Parathyroid adenoma (tissue), 2 donors: ENCODE measurements at regions not wholly inside any gene's neighbourhood (a gene's known extent, or its start where the extent isn't known, plus 50 kb on each side); places are given as distances from the start of the nearest gene placed in this dataset.

Source experiments
- H2AFZ ChIP-seq: fragments of 300-600 bp; sonication (generic); one replicate; pipeline ENCODE4 v1.7.0; 2017; ENCODE audit warnings: antibody characterized with exemption, mild to moderate bottlenecking
- H3K27ac ChIP-seq: fragments of 300-600 bp; sonication (generic); one replicate; pipeline ENCODE4 v1.7.0; 2017
- H3K27me3 ChIP-seq: fragments of 300-600 bp; sonication (generic); one replicate; pipeline ENCODE4 v1.7.0; 2017; ENCODE audit warnings: low read length; ENCODE audit not compliant: control insufficient read depth, insufficient read depth
- H3K36me3 ChIP-seq: fragments of 300-600 bp; sonication (generic); one replicate; pipeline ENCODE4 v1.7.0; 2017; ENCODE audit warnings: low read length; ENCODE audit not compliant: control insufficient read depth, insufficient read depth
- H3K4me1 ChIP-seq: fragments of 300-600 bp; sonication (generic); one replicate; pipeline ENCODE4 v1.7.0; 2017; ENCODE audit warnings: control low read depth
- H3K4me2 ChIP-seq: fragments of 300-600 bp; sonication (generic); one replicate; pipeline ENCODE4 v1.7.0; 2017; ENCODE audit warnings: low read length
- H3K4me3 ChIP-seq: fragments of 300-600 bp; sonication (generic); one replicate; pipeline ENCODE4 v1.7.0; 2017; ENCODE audit warnings: low read depth, low read length
- H3K79me2 ChIP-seq: fragments of 300-600 bp; sonication (generic); one replicate; pipeline ENCODE4 v1.7.0; 2017; ENCODE audit warnings: control low read depth
- H3K9ac ChIP-seq: fragments of 300-600 bp; sonication (generic); one replicate; pipeline ENCODE4 v1.7.0; 2017; ENCODE audit warnings: mild to moderate bottlenecking
- H3K9me3 ChIP-seq: fragments of 300-600 bp; sonication (generic); one replicate; pipeline ENCODE4 v1.7.0; 2017; ENCODE audit warnings: low read length; ENCODE audit not compliant: control insufficient read depth
- TF ChIP-seq, protein P1 (sequence below): fragments of 300-600 bp; sonication (generic); IDR thresholded peaks from one replicate; pipeline ENCODE4 v1.7.0; 2017; ENCODE audit warnings: antibody characterized with exemption, mild to moderate bottlenecking
- donor health status: primary hyperparathyroidism.

DNA sequence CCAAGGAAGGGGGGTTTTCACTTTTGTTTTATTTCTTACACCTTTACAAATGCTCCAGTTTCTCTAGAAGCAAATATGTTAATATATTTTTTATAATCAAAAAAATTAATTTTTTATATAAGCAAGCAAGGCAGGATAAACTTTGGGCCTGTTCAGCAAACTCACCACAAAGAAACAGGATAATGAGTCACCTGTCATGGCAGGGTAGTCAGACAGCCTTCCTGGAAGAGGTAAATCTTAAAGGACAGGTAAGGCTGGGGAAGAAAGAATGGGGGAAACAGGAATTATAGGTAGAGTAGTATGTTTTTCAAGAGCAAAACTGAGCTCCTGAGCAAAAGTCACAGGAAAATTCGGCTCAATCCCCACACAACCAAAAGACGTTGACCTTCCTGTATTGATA is 186.3 kb upstream of the SOX9 start:
- no peak overlapping the region for H2AFZ ChIP-seq
- H3K27ac ChIP-seq, result no peak overlapping the region
- no peak overlapping the region for H3K4me2 ChIP-seq
- TF ChIP-seq, protein P1, sequence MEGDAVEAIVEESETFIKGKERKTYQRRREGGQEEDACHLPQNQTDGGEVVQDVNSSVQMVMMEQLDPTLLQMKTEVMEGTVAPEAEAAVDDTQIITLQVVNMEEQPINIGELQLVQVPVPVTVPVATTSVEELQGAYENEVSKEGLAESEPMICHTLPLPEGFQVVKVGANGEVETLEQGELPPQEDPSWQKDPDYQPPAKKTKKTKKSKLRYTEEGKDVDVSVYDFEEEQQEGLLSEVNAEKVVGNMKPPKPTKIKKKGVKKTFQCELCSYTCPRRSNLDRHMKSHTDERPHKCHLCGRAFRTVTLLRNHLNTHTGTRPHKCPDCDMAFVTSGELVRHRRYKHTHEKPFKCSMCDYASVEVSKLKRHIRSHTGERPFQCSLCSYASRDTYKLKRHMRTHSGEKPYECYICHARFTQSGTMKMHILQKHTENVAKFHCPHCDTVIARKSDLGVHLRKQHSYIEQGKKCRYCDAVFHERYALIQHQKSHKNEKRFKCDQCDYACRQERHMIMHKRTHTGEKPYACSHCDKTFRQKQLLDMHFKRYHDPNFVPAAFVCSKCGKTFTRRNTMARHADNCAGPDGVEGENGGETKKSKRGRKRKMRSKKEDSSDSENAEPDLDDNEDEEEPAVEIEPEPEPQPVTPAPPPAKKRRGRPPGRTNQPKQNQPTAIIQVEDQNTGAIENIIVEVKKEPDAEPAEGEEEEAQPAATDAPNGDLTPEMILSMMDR, result no peak
- no peaks in the 10 kb centered on the region for H3K9me3 ChIP-seq
- no peaks in the 10 kb centered on the region for H3K79me2 ChIP-seq
- no peaks in the 10 kb centered on the region for H3K4me1 ChIP-seq
- H3K9ac ChIP-seq, result no peak overlapping the region
- H3K4me3 ChIP-seq, result no peak overlapping the region
- no peaks in the 10 kb centered on the region for H3K27me3 ChIP-seq
- H3K36me3 ChIP-seq, result no peaks in the 10 kb centered on the region

DNA sequence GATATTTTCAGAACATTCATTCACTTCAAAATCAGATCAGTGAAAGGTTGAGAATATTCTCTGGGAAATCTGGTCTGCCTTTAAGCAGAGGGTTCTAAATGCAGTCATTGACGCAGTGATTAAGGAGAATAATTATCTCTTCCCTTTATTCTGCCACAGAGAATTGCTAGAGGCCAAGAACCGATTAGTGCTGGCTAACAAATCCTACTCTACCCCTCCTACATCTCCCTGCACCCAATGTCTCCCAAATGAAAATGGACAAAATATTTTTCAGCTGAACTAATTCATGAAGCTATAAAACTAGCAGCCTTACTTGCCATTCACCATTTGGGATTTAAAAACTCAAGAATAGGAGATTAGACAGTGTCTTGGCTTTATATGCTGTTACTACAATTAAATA is 185.5 kb upstream of the SOX9 start:
- Histone ChIP-seq H3K36me3 (no peaks in the 10 kb centered on the region), H3K4me3 (no peak overlapping the region), H3K9me3 (no peaks in the 10 kb centered on the region), H3K4me2 (no peak overlapping the region), H3K4me1 (no peaks in the 10 kb centered on the region), H3K27ac (no peak overlapping the region), H3K9ac (no peak overlapping the region), H2AFZ (no peak overlapping the region), H3K27me3 (no peaks in the 10 kb centered on the region), H3K79me2 (no peaks in the 10 kb centered on the region)
- TF ChIP-seq, protein P1, result no peak

DNA sequence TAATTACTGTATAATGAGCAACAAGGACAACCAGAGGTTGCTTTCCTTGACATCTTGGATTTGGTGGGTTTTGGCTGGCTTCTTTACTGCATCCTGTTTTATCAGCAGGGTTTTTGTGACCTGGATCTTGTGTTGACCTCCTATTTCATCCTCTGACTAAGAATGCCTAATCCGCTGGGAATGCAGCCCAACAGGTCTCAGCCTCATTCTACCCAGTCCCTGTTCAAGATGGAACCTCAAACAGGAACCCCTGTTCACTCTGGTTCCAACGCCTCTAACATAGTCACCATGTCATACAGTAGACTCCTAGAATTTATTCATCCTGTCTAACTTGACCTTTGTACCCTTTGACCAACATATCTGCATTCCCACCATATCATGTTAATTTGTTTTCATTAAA is 183.8 kb upstream of the SOX9 start:
- Histone ChIP-seq H2AFZ (no peak overlapping the region), H3K4me3 (no peak overlapping the region), H3K4me1 (no peaks in the 10 kb centered on the region), H3K4me2 (no peak overlapping the region), H3K9me3 (no peaks in the 10 kb centered on the region), H3K9ac (no peak overlapping the region), H3K79me2 (no peaks in the 10 kb centered on the region), H3K36me3 (no peaks in the 10 kb centered on the region), H3K27me3 (no peaks in the 10 kb centered on the region), H3K27ac (no peak overlapping the region)
- TF ChIP-seq, protein P1, result no peak

DNA sequence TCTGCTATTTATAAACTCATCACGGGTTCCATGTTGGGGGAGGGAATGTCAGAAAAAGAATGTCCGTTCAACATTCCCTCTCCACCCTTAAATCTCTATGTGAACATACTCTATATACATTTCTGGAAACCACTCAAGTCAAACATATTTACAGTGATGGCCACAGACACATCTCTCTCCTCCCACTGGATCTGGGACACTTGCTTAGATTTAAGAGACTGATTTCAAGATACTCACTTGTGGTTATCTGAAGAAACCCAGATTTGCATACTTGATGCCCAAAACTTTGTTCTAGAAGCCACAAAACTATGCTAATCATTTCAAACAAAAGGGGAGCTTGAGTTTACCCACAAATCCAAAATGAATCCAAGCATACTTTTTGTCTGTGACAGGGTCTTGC is 182.9 kb upstream of the SOX9 start:
- Histone ChIP-seq H2AFZ (no peak overlapping the region), H3K27ac (no peak overlapping the region), H3K79me2 (no peaks in the 10 kb centered on the region), H3K36me3 (no peaks in the 10 kb centered on the region), H3K27me3 (no peaks in the 10 kb centered on the region), H3K9ac (no peak overlapping the region), H3K4me3 (no peak overlapping the region), H3K9me3 (no peaks in the 10 kb centered on the region), H3K4me2 (no peak overlapping the region), H3K4me1 (no peaks in the 10 kb centered on the region)
- TF ChIP-seq, protein P1, result no peak

DNA sequence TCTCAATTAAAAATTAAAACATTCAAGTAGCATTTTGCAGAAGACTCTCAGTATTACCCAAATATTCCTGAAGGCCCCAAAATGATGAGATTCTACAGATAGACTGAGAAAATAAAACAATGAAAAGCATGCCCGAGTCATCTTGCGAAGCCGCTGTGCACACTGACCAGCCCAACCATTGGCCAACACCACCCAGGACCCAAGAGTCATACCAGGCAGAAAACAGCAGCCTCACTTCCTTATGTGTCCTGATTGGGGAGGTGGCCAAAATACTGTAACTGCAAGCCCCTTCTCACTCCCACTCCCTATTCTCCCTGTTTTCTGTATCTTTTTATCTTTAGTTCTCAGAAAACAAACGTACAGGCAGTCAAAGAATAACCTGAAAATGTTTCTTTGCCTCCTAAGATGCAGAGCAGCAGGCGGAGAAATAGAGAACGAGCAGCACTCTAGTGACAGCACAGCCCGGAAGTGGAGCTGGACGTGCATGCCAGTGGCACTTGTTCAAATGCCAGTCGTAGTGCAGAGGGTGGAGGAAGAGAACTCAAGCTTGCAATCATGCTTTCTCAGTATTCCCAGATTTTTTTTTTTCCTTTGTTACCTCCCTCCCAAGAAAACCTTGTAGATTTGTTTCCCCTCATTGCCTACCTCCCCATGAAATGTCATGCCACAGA is 182.3 kb upstream of the SOX9 start:
- Histone ChIP-seq H3K79me2 (no peaks in the 10 kb centered on the region), H3K9ac (no peak overlapping the region), H2AFZ (no peak overlapping the region), H3K4me1 (no peaks in the 10 kb centered on the region), H3K36me3 (no peaks in the 10 kb centered on the region), H3K9me3 (no peaks in the 10 kb centered on the region), H3K27ac (no peak overlapping the region), H3K4me3 (no peak overlapping the region), H3K4me2 (no peak overlapping the region), H3K27me3 (no peaks in the 10 kb centered on the region)
- TF ChIP-seq, protein P1, result no peak
